ENCODE measurements at regions not wholly inside any gene's neighbourhood (a gene's known extent, or its start where the extent isn't known, plus 50 kb on each side); places are given as distances from the start of the nearest gene placed in this dataset.
"Not testable (repeated sequence)": the region's sequence is repeated elsewhere in the genome, so short reads cannot be mapped to it uniquely, and the experiment has no call there.

GRCh38 chr4:11072999-11073398, 355.7 kb downstream of the HS3ST1 start:
- H3K4me2 ChIP-seq (ENCODE audit: low read length) = no peak overlapping the region
- H3K27ac ChIP-seq = no peak overlapping the region
- H3K9ac ChIP-seq = no peak overlapping the region
- TF ChIP-seq, protein P1, sequence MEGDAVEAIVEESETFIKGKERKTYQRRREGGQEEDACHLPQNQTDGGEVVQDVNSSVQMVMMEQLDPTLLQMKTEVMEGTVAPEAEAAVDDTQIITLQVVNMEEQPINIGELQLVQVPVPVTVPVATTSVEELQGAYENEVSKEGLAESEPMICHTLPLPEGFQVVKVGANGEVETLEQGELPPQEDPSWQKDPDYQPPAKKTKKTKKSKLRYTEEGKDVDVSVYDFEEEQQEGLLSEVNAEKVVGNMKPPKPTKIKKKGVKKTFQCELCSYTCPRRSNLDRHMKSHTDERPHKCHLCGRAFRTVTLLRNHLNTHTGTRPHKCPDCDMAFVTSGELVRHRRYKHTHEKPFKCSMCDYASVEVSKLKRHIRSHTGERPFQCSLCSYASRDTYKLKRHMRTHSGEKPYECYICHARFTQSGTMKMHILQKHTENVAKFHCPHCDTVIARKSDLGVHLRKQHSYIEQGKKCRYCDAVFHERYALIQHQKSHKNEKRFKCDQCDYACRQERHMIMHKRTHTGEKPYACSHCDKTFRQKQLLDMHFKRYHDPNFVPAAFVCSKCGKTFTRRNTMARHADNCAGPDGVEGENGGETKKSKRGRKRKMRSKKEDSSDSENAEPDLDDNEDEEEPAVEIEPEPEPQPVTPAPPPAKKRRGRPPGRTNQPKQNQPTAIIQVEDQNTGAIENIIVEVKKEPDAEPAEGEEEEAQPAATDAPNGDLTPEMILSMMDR (IDR thresholded peaks at IDR 0.05) = no peak
- H3K9me3 ChIP-seq (ENCODE audit: control insufficient read depth, low read length) = no peaks in the 10 kb centered on the region
- no peak overlapping the region for H3K4me3 ChIP-seq (ENCODE audit: low read depth, low read length)
- H3K36me3 ChIP-seq (ENCODE audit: control insufficient read depth, insufficient read depth, low read length) = no peaks in the 10 kb centered on the region
- H2AFZ ChIP-seq = no peak overlapping the region
- H3K27me3 ChIP-seq (ENCODE audit: control insufficient read depth, insufficient read depth, low read length) = no peaks in the 10 kb centered on the region
- no peaks in the 10 kb centered on the region for H3K4me1 ChIP-seq
- no peaks in the 10 kb centered on the region for H3K79me2 ChIP-seq

DNA sequence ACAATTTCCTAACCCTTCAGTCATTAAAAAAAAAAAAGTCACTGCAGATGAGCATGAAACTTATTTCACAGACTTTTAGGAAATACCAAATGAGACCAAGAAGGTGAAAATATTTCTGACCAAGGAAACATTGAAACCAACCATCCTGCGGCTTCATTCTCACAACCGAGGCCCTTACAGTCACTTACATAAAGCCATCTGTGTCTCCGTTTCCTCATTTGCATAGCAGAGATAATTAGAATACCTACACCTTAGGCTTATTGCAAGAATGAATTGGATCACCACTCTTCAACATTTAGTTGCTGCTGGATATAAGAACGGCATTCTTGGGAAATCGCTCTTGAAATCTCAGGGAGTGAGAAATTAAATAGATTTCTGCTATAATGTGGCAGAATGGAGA, 356.2 kb downstream of the HS3ST1 start:
- no peaks in the 10 kb centered on the region for H3K79me2 ChIP-seq
- H3K27me3 ChIP-seq (ENCODE audit: control insufficient read depth, insufficient read depth, low read length) = no peaks in the 10 kb centered on the region
- TF ChIP-seq, protein P1 (IDR thresholded peaks at IDR 0.05) = no peak
- H3K9me3 ChIP-seq (ENCODE audit: control insufficient read depth, low read length) = no peaks in the 10 kb centered on the region
- H2AFZ ChIP-seq = no peak overlapping the region
- no peaks in the 10 kb centered on the region for H3K36me3 ChIP-seq (ENCODE audit: control insufficient read depth, insufficient read depth, low read length)
- no peaks in the 10 kb centered on the region for H3K4me1 ChIP-seq
- no peak overlapping the region for H3K4me2 ChIP-seq (ENCODE audit: low read length)
- H3K9ac ChIP-seq = no peak overlapping the region
- H3K27ac ChIP-seq = no peak overlapping the region
- H3K4me3 ChIP-seq (ENCODE audit: low read depth, low read length) = no peak overlapping the region

DNA sequence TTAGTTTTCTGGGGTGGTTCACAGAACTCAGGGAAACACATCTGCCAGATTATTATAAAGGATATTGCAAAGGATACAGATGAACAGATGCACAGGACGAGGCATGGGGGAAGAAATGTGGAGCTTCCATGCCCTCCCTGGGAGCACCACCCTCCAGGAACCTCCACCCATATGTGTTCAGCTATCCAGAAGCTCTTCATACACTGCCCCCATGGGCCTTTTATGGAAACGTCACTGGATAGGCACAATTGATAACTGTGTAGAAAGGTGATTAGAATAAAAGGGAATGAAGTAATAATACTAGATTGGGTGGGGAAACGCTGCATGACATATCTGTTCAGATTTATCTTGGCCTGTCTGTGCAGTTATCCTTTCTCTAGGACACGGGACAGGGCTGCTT, 357.9 kb downstream of the HS3ST1 start:
- Histone ChIP-seq H3K27ac (no peak overlapping the region), H3K4me2 (ENCODE audit: low read length) (no peak overlapping the region), H3K9ac (no peak overlapping the region), H3K36me3 (ENCODE audit: control insufficient read depth, insufficient read depth, low read length) (no peaks in the 10 kb centered on the region), H3K79me2 (no peaks in the 10 kb centered on the region), H2AFZ (no peak overlapping the region), H3K9me3 (ENCODE audit: control insufficient read depth, low read length) (no peaks in the 10 kb centered on the region), H3K27me3 (ENCODE audit: control insufficient read depth, insufficient read depth, low read length) (no peaks in the 10 kb centered on the region), H3K4me1 (no peaks in the 10 kb centered on the region), H3K4me3 (ENCODE audit: low read depth, low read length) (no peak overlapping the region)
- TF ChIP-seq, protein P1 (IDR thresholded peaks at IDR 0.05) = no peak

GRCh38 chr4:11069581-11070211, 359.0 kb downstream of the HS3ST1 start:
- no peak overlapping the region for H3K4me3 ChIP-seq (ENCODE audit: low read depth, low read length)
- H2AFZ ChIP-seq = no peak overlapping the region
- H3K27me3 ChIP-seq (ENCODE audit: control insufficient read depth, insufficient read depth, low read length) = no peaks in the 10 kb centered on the region
- no peak overlapping the region for H3K4me2 ChIP-seq (ENCODE audit: low read length)
- H3K4me1 ChIP-seq = no peaks in the 10 kb centered on the region
- no peaks in the 10 kb centered on the region for H3K9me3 ChIP-seq (ENCODE audit: control insufficient read depth, low read length)
- TF ChIP-seq, protein P1 (IDR thresholded peaks at IDR 0.05) = no peak
- no peaks in the 10 kb centered on the region for H3K79me2 ChIP-seq
- H3K36me3 ChIP-seq (ENCODE audit: control insufficient read depth, insufficient read depth, low read length) = no peaks in the 10 kb centered on the region
- H3K9ac ChIP-seq = no peak overlapping the region
- no peak overlapping the region for H3K27ac ChIP-seq

GRCh38 chr4:11069083-11069482, 359.6 kb downstream of the HS3ST1 start:
- H3K4me2 ChIP-seq (ENCODE audit: low read length) = no peak overlapping the region
- H3K27me3 ChIP-seq (ENCODE audit: control insufficient read depth, insufficient read depth, low read length) = no peaks in the 10 kb centered on the region
- no peak overlapping the region for H2AFZ ChIP-seq
- no peaks in the 10 kb centered on the region for H3K9me3 ChIP-seq (ENCODE audit: control insufficient read depth, low read length)
- H3K79me2 ChIP-seq = no peaks in the 10 kb centered on the region
- H3K27ac ChIP-seq = no peak overlapping the region
- no peaks in the 10 kb centered on the region for H3K36me3 ChIP-seq (ENCODE audit: control insufficient read depth, insufficient read depth, low read length)
- TF ChIP-seq, protein P1 (IDR thresholded peaks at IDR 0.05) = no peak
- H3K4me3 ChIP-seq (ENCODE audit: low read depth, low read length) = no peak overlapping the region
- H3K4me1 ChIP-seq = no peaks in the 10 kb centered on the region
- H3K9ac ChIP-seq = no peak overlapping the region

DNA sequence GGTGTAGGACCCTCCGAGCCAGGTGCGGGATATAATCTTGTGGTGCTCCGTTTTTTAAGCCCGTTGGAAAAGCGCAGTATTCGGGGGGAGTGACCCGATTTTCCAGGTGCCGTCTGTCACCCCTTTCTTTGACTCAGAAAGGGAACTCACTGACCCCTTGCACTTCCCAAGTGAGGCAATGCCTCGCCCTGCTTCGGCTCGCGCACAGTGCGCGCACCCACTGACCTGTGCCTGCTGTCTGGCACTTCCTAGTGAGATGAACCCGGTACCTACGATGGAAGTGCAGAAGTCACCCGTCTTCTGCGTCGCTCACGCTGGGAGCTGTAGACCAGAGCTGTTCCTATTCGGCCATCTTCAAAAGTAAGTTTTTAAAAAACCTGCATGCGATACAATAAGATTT, 362.1 kb downstream of the HS3ST1 start:
- H3K4me3 ChIP-seq (ENCODE audit: low read depth, low read length); H3K36me3 ChIP-seq (ENCODE audit: control insufficient read depth, insufficient read depth, low read length); H3K27ac ChIP-seq; H3K79me2 ChIP-seq; H3K9me3 ChIP-seq (ENCODE audit: control insufficient read depth, low read length); H3K4me2 ChIP-seq (ENCODE audit: low read length); H2AFZ ChIP-seq; H3K4me1 ChIP-seq; H3K27me3 ChIP-seq (ENCODE audit: control insufficient read depth, insufficient read depth, low read length); H3K9ac ChIP-seq: not testable (repeated sequence)

- not testable (repeated sequence) for H3K9me3 ChIP-seq (ENCODE audit: control insufficient read depth, low read length); H3K4me2 ChIP-seq (ENCODE audit: low read length); H3K4me3 ChIP-seq (ENCODE audit: low read depth, low read length); H3K27ac ChIP-seq; H3K27me3 ChIP-seq (ENCODE audit: control insufficient read depth, insufficient read depth, low read length); H3K4me1 ChIP-seq; H3K9ac ChIP-seq; H3K36me3 ChIP-seq (ENCODE audit: control insufficient read depth, insufficient read depth, low read length); H2AFZ ChIP-seq; H3K79me2 ChIP-seq
Observed at GRCh38 chr4:11060637-11061036, 368.1 kb downstream of the HS3ST1 start.
